ENCODE measurements at regions not wholly inside any gene's neighbourhood (a gene's known extent, or its start where the extent isn't known, plus 50 kb on each side); places are given as distances from the start of the nearest gene placed in this dataset.

- no peak overlapping the region for H3K4me3 ChIP-seq (replicated peaks in 1 of 3; ENCODE audit: low read depth in 2 of 3, low read length in 3 of 3)
- H3K4me1 ChIP-seq (ENCODE audit: control insufficient read depth in 1 of 2, insufficient read depth in 2 of 2, low read length in 2 of 2): no peaks in the 10 kb centered on the region
- no peak overlapping the region for H3K9ac ChIP-seq (ENCODE audit: insufficient read depth, low read length, poor library complexity, severe bottlenecking)
- H3K36me3 ChIP-seq (replicated peaks in 1 of 2; ENCODE audit: control insufficient read depth in 1 of 2, insufficient read depth in 2 of 2, low read length in 2 of 2): no peaks in the 10 kb centered on the region
- Mint-ChIP-seq H3K4me1 (no peaks in the 10 kb centered on the region), H3K4me3 (no peak overlapping the region), H3K27ac (no peak overlapping the region), H3K27me3 (ENCODE audit: low read depth in 3 of 3) (peaks cover 0 to 1% (median 0%) of the 10 kb centered on the region in 3 donors), H3K9me3 (peaks cover 0 to 7% (median 5%) of the 10 kb centered on the region in 7 donors), H3K36me3 (no peaks in the 10 kb centered on the region)
- no peaks in the 10 kb centered on the region for H3K9me3 ChIP-seq (replicated peaks in 1 of 2; ENCODE audit: control insufficient read depth in 1 of 2, insufficient read depth in 1 of 2, low read length in 2 of 2)
- H3K27ac ChIP-seq (ENCODE audit: low read depth in 1 of 2, low read length in 2 of 2): no peak overlapping the region
- DNase-seq: no peak
- H2AFZ ChIP-seq (ENCODE audit: insufficient read depth, low read depth, low read length, poor library complexity, severe bottlenecking): no peak overlapping the region
- H4K20me1 ChIP-seq (ENCODE audit: insufficient read depth, low read length): no peaks in the 10 kb centered on the region
- no peak for TF ChIP-seq CTCF (IDR thresholded peaks at IDR 0.05)
- H3K4me2 ChIP-seq (replicated peaks; ENCODE audit: extremely low read depth, low read length, poor library complexity, severe bottlenecking): no peak overlapping the region
- no peaks in the 10 kb centered on the region for H3K27me3 ChIP-seq (ENCODE audit: control insufficient read depth in 2 of 2, insufficient read depth in 2 of 2, low read length in 2 of 2)
- no CpG with 5 or more reads among the region's 3 CpGs for WGBS (ENCODE audit: insufficient coverage)
- intact Hi-C loops (cut with micrococcal nuclease): no loop called here
- no peaks in the 10 kb centered on the region for H3K79me2 ChIP-seq (ENCODE audit: insufficient read depth, low read length)
Observed at GRCh38 chr4:120517966-120518365, 404.6 kb downstream of the PRDM5 start.

GRCh38 chr4:120509719-120510118 is 412.8 kb downstream of the PRDM5 start:
- no peak overlapping the region for H3K27ac ChIP-seq (ENCODE audit: low read depth in 1 of 2, low read length in 2 of 2)
- no peaks in the 10 kb centered on the region for H3K27me3 ChIP-seq (ENCODE audit: control insufficient read depth in 2 of 2, insufficient read depth in 2 of 2, low read length in 2 of 2)
- H4K20me1 ChIP-seq (ENCODE audit: insufficient read depth, low read length): no peaks in the 10 kb centered on the region
- 71% methylated on average over 1 of the region's 1 CpG for WGBS (ENCODE audit: insufficient coverage)
- intact Hi-C loops (cut with micrococcal nuclease): no loop called here
- H3K9ac ChIP-seq (ENCODE audit: insufficient read depth, low read length, poor library complexity, severe bottlenecking): no peak overlapping the region
- no peak overlapping the region for H3K27ac Mint-ChIP-seq
- no peak overlapping the region for H2AFZ ChIP-seq (ENCODE audit: insufficient read depth, low read depth, low read length, poor library complexity, severe bottlenecking)
- H3K9me3 ChIP-seq (replicated peaks in 1 of 2; ENCODE audit: control insufficient read depth in 1 of 2, insufficient read depth in 1 of 2, low read length in 2 of 2): peaks cover 0 to 11% of the 10 kb centered on the region in 2 donors
- no peak for DNase-seq
- H3K36me3 ChIP-seq (replicated peaks in 1 of 2; ENCODE audit: control insufficient read depth in 1 of 2, insufficient read depth in 2 of 2, low read length in 2 of 2): no peaks in the 10 kb centered on the region
- no peaks in the 10 kb centered on the region for H3K79me2 ChIP-seq (ENCODE audit: insufficient read depth, low read length)
- no peak for TF ChIP-seq CTCF (IDR thresholded peaks at IDR 0.05)
- H3K27me3 Mint-ChIP-seq (ENCODE audit: low read depth in 3 of 3): peaks cover 0 to 1% (median 0%) of the 10 kb centered on the region in 3 donors
- peaks cover 3 to 11% (median 9%) of the 10 kb centered on the region in 7 donors for H3K9me3 Mint-ChIP-seq
- H3K4me1 ChIP-seq (ENCODE audit: control insufficient read depth in 1 of 2, insufficient read depth in 2 of 2, low read length in 2 of 2): no peaks in the 10 kb centered on the region
- H3K4me3 Mint-ChIP-seq: no peak overlapping the region
- H3K4me3 ChIP-seq (replicated peaks in 1 of 3; ENCODE audit: low read depth in 2 of 3, low read length in 3 of 3): no peak overlapping the region
- H3K4me2 ChIP-seq (replicated peaks; ENCODE audit: extremely low read depth, low read length, poor library complexity, severe bottlenecking): no peak overlapping the region
- H3K36me3 Mint-ChIP-seq: no peaks in the 10 kb centered on the region
- no peaks in the 10 kb centered on the region for H3K4me1 Mint-ChIP-seq
